ENCODE measurements at regions not wholly inside any gene's neighbourhood (a gene's known extent, or its start where the extent isn't known, plus 50 kb on each side); places are given as distances from the start of the nearest gene placed in this dataset.

- H3K9ac ChIP-seq (ENCODE audit: control insufficient read depth, extremely low read depth, insufficient read depth, low read length): no peak overlapping the region
- H4K20me1 ChIP-seq (ENCODE audit: control insufficient read depth, extremely low read depth, insufficient read depth, low read length): no peaks in the 10 kb centered on the region
- no peaks in the 10 kb centered on the region for H3K9me1 ChIP-seq (ENCODE audit: control insufficient read depth, extremely low read depth, insufficient read depth, low read length)
- no peaks in the 10 kb centered on the region for H3K36me3 ChIP-seq (ENCODE audit: control insufficient read depth in 2 of 2, extremely low read depth in 1 of 2, insufficient read depth in 2 of 2, low read length in 2 of 2)
- H3K9me3 ChIP-seq (ENCODE audit: control insufficient read depth, low read depth, low read length): no peaks in the 10 kb centered on the region
- dilution Hi-C loops (cut with MboI; ENCODE audit: extremely low pct_ligation_motif_present, low sequenced_read_pairs): no loop called here
- no peak overlapping the region for H3K4me2 ChIP-seq (ENCODE audit: control insufficient read depth, extremely low read depth, insufficient read depth, low read depth, low read length)
- H2AFZ ChIP-seq (ENCODE audit: control insufficient read depth, low read length): no peak overlapping the region
- H3K4me3 ChIP-seq (ENCODE audit: control insufficient read depth in 2 of 3, extremely low read depth in 1 of 3, insufficient read depth in 2 of 3, low read depth in 1 of 3, low read length in 3 of 3): no peak overlapping the region
- no peak overlapping the region for H3K27ac ChIP-seq (ENCODE audit: control insufficient read depth, insufficient read depth, low read length)
- DNase-seq (ENCODE audit: low read depth, low spot score) (no peak), FAIRE-seq (no peak)
- H3K27me3 ChIP-seq (ENCODE audit: control insufficient read depth, extremely low read depth, insufficient read depth, low read length): peaks cover 3% of the 10 kb centered on the region
- H3K79me2 ChIP-seq (ENCODE audit: control insufficient read depth, insufficient read depth, low read length): no peaks in the 10 kb centered on the region
- no peaks in the 10 kb centered on the region for H3K4me1 ChIP-seq (ENCODE audit: control insufficient read depth, extremely low read depth, insufficient read depth, low read length)
- no peak for TF ChIP-seq CTCF (optimal IDR thresholded peaks at IDR 0.05 in 1 of 3, IDR thresholded peaks at IDR 0.05 in 1 of 3, conservative IDR thresholded peaks at IDR 0.05 in 1 of 3; ENCODE audit: extremely low read depth in 1 of 3, insufficient read depth in 2 of 3, low read length in 3 of 3)
- no peak for TF ChIP-seq EZH2 (IDR thresholded peaks at IDR 0.05; ENCODE audit: low read length)
Observed at GRCh38 chr5:143748516-143748915, 63.4 kb upstream of the HMHB1 start.

- Histone ChIP-seq H3K4me1 (ENCODE audit: control insufficient read depth, extremely low read depth, insufficient read depth, low read length) (no peaks in the 10 kb centered on the region), H3K36me3 (ENCODE audit: control insufficient read depth in 2 of 2, extremely low read depth in 1 of 2, insufficient read depth in 2 of 2, low read length in 2 of 2) (no peaks in the 10 kb centered on the region), H3K4me3 (ENCODE audit: control insufficient read depth in 2 of 3, extremely low read depth in 1 of 3, insufficient read depth in 2 of 3, low read depth in 1 of 3, low read length in 3 of 3) (no peak overlapping the region), H4K20me1 (ENCODE audit: control insufficient read depth, extremely low read depth, insufficient read depth, low read length) (no peaks in the 10 kb centered on the region), H3K27ac (ENCODE audit: control insufficient read depth, insufficient read depth, low read length) (no peak overlapping the region), H3K79me2 (ENCODE audit: control insufficient read depth, insufficient read depth, low read length) (no peaks in the 10 kb centered on the region), H3K9ac (ENCODE audit: control insufficient read depth, extremely low read depth, insufficient read depth, low read length) (no peak overlapping the region), H3K9me3 (ENCODE audit: control insufficient read depth, low read depth, low read length) (no peaks in the 10 kb centered on the region), H2AFZ (ENCODE audit: control insufficient read depth, low read length) (no peak overlapping the region), H3K9me1 (ENCODE audit: control insufficient read depth, extremely low read depth, insufficient read depth, low read length) (no peaks in the 10 kb centered on the region), H3K27me3 (ENCODE audit: control insufficient read depth, extremely low read depth, insufficient read depth, low read length) (no peaks in the 10 kb centered on the region), H3K4me2 (ENCODE audit: control insufficient read depth, extremely low read depth, insufficient read depth, low read depth, low read length) (no peak overlapping the region)
- DNase-seq (ENCODE audit: low read depth, low spot score) (no peak), FAIRE-seq (no peak)
- dilution Hi-C loops (cut with MboI; ENCODE audit: extremely low pct_ligation_motif_present, low sequenced_read_pairs): no loop called here
- TF ChIP-seq EZH2 (IDR thresholded peaks at IDR 0.05; ENCODE audit: low read length) (no peak), CTCF (optimal IDR thresholded peaks at IDR 0.05 in 1 of 3, IDR thresholded peaks at IDR 0.05 in 1 of 3, conservative IDR thresholded peaks at IDR 0.05 in 1 of 3; ENCODE audit: extremely low read depth in 1 of 3, insufficient read depth in 2 of 3, low read length in 3 of 3) (no peak)
Observed at GRCh38 chr5:143742951-143743350, 69.0 kb upstream of the HMHB1 start.
